CD4-positive, alpha-beta memory T cell (primary cell): ENCODE measurements at regions not wholly inside any gene's neighbourhood (a gene's known extent, or its start where the extent isn't known, plus 50 kb on each side); places are given as distances from the start of the nearest gene placed in this dataset.

Source experiments
- CTCF ChIA-PET: fragments of 350-600 bp; sonication (Branson Sonifier 250); formaldehyde crosslinking; loops from one replicate; lab custom pipeline; 2021; ENCODE audit warnings: inconsistent platforms; ENCODE audit not compliant: partially characterized antibody; lab: Charles Lee
- POLR2A ChIA-PET: fragments of 350-600 bp; sonication (Branson Sonifier 250); formaldehyde crosslinking; loops from one replicate; lab custom pipeline; 2021; ENCODE audit not compliant: partially characterized antibody; lab: Charles Lee
- DNase-seq, 5 donors: peaks; one replicate each; pipeline versions ENCODE4 v3.0.0 to v3.0.0-alpha.2; 2020 to 2022; ENCODE audit warnings: mixed read lengths in 1 of 5
- H3K27ac ChIP-seq: one replicate; pipeline ENCODE4 v1.7.0; 2013; ENCODE audit warnings: low read depth, low read length
- H3K27me3 ChIP-seq: 2 replicates; pipeline ENCODE4 v1.7.0; 2013; ENCODE audit warnings: mild to moderate bottlenecking, low read length, moderate library complexity; ENCODE audit not compliant: insufficient read depth
- H3K36me3 ChIP-seq: 2 replicates; pipeline ENCODE4 v1.7.0; 2013; ENCODE audit warnings: mild to moderate bottlenecking, low read length, moderate library complexity; ENCODE audit not compliant: insufficient read depth
- H3K4me1 ChIP-seq: 2 replicates; pipeline ENCODE4 v1.7.0; 2013; ENCODE audit warnings: mild to moderate bottlenecking, low read length, moderate library complexity; ENCODE audit not compliant: insufficient read depth
- H3K4me3 ChIP-seq, 2 donors: one replicate each; pipeline ENCODE4 v1.7.0; 2013; ENCODE audit warnings: low read length in 2 of 2, mild to moderate bottlenecking in 1 of 2
- H3K9me3 ChIP-seq, 2 donors: one replicate each; pipeline ENCODE4 v1.7.0; 2013; ENCODE audit warnings: low read length in 2 of 2, control low read depth in 1 of 2; ENCODE audit not compliant: control insufficient read depth in 1 of 2
- H3K27ac Mint-ChIP-seq, 7 donors: one replicate each; pipeline ENCODE4 v1.8.0; 2020 to 2021; ENCODE audit warnings: mixed read lengths in 7 of 7, mild to moderate bottlenecking in 6 of 7, inconsistent platforms in 3 of 7, moderate library complexity in 3 of 7
- H3K27me3 Mint-ChIP-seq, 2 donors: one replicate each; pipeline ENCODE4 v1.8.0; 2020 to 2021; ENCODE audit warnings: mixed read lengths in 2 of 2
- H3K36me3 Mint-ChIP-seq, 2 donors: one replicate each; pipeline ENCODE4 v1.8.0; 2020 to 2021; ENCODE audit warnings: mixed read lengths in 2 of 2, inconsistent platforms in 1 of 2, mild to moderate bottlenecking in 1 of 2
- H3K4me1 Mint-ChIP-seq, 4 donors: one replicate each; pipeline ENCODE4 v1.8.0; 2020 to 2021; ENCODE audit warnings: mixed read lengths in 4 of 4, mild to moderate bottlenecking in 1 of 4
- H3K4me3 Mint-ChIP-seq, 8 donors: one replicate each; pipeline ENCODE4 v1.8.0; 2020 to 2021; ENCODE audit warnings: mixed read lengths in 8 of 8, mild to moderate bottlenecking in 7 of 8, moderate library complexity in 6 of 8, inconsistent platforms in 3 of 8
- H3K9me3 Mint-ChIP-seq, 8 donors: one replicate each; pipeline ENCODE4 v1.8.0; 2020 to 2021; ENCODE audit warnings: mixed read lengths in 8 of 8, mild to moderate bottlenecking in 5 of 8, inconsistent platforms in 3 of 8, moderate library complexity in 1 of 8
- intact Hi-C: fragments of 100-400 bp; cut with micrococcal nuclease; formaldehyde crosslinking; loops from one replicate; pipeline ENCODE4 v1.15.1; 2023

- Mint-ChIP-seq H3K27ac (no peak overlapping the region), H3K9me3 (peaks cover 0 to 2% (median 0%) of the 10 kb centered on the region in 8 donors), H3K4me1 (no peaks in the 10 kb centered on the region), H3K4me3 (no peak overlapping the region), H3K36me3 (no peaks in the 10 kb centered on the region), H3K27me3 (peaks cover 1 to 3% of the 10 kb centered on the region in 2 donors)
- no peaks in the 10 kb centered on the region for H3K9me3 ChIP-seq
- H3K27me3 ChIP-seq = no peaks in the 10 kb centered on the region
- H3K4me1 ChIP-seq = no peaks in the 10 kb centered on the region
- no peak overlapping the region for H3K27ac ChIP-seq
- no peaks in the 10 kb centered on the region for H3K36me3 ChIP-seq
- ChIA-PET POLR2A (no interaction called here), CTCF (no interaction called here)
- intact Hi-C loops = no loop called here
- H3K4me3 ChIP-seq = no peak overlapping the region
- no peak for DNase-seq
Observed at GRCh38 chr4:128416921-128417320, 129.3 kb upstream of the PGRMC2 start.

DNA sequence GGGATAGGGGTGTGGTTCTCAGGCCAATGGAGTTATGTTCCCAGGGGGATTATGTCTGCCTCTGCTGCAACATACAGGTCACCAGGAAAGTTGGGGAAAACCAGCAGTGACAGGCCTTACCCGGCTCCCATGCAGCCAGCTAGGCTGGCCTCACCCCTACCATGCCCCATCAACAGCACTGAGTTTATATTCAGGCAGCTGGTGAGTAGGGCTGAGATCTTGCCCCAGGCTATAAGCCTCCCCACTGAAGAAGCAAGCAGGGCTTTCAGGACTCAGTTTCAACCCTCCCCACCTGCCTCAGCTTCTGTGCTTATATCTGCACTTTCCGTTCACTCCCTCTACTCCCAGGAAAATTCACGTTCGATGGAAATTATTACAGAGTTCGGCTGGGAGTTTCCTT lies 122.4 kb upstream of the PGRMC2 start:
- CTCF ChIA-PET = no interaction called here
- Histone ChIP-seq H3K27me3 (no peaks in the 10 kb centered on the region), H3K4me1 (no peaks in the 10 kb centered on the region), H3K36me3 (no peaks in the 10 kb centered on the region), H3K27ac (no peak overlapping the region), H3K9me3 (no peaks in the 10 kb centered on the region), H3K4me3 (no peak overlapping the region)
- Mint-ChIP-seq H3K27me3 (peaks cover 0 to 2% of the 10 kb centered on the region in 2 donors), H3K36me3 (peaks cover 0 to 10% of the 10 kb centered on the region in 2 donors), H3K4me3 (no peak overlapping the region), H3K9me3 (peaks cover 0 to 10% (median 3%) of the 10 kb centered on the region in 8 donors), H3K4me1 (no peaks in the 10 kb centered on the region), H3K27ac (no peak overlapping the region)
- no peak for DNase-seq
- POLR2A ChIA-PET = no interaction called here
- intact Hi-C loops = no loop called here

DNA sequence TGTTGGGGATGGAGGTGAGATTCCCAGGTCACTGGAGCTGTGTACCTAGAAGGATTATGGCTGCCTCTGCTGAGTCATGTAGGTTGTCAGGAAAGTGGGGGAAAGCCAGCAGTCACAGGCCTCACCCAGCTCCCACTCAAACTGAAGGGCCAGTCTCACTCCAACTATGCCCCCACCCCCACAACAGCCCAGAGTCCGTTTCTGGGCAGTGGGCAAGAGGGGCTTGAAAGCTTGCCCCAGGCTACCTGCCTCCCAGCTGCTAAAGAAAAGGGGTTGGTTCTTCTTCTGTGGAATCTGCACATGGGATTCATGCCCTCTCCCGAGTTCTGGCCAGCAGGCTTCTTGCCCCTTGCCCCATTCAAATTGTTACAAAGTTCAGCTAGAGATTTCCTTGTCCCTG lies 116.0 kb upstream of the PGRMC2 start:
- no peaks in the 10 kb centered on the region for H3K27me3 ChIP-seq
- intact Hi-C loops = no loop called here

GRCh38 chr4:128394778-128395177 lies 107.2 kb upstream of the PGRMC2 start:
- ChIA-PET CTCF (interaction anchor here (0.8 kb wide), 1 partner anchor 11 kb away, joined by 3 read pairs; no protein-coding TSS in a partner anchor), POLR2A (no interaction called here)
- no peak overlapping the region for H3K4me3 Mint-ChIP-seq
- no peak for DNase-seq
- H3K27ac Mint-ChIP-seq = no peak overlapping the region
- Histone ChIP-seq H3K36me3 (no peaks in the 10 kb centered on the region), H3K27ac (no peak overlapping the region), H3K4me3 (no peak overlapping the region), H3K9me3 (no peaks in the 10 kb centered on the region), H3K4me1 (no peaks in the 10 kb centered on the region), H3K27me3 (no peaks in the 10 kb centered on the region)
- no peaks in the 10 kb centered on the region for H3K4me1 Mint-ChIP-seq
- H3K27me3 Mint-ChIP-seq = no peaks in the 10 kb centered on the region
- H3K36me3 Mint-ChIP-seq = no peaks in the 10 kb centered on the region
- peaks cover 0 to 3% (median 0%) of the 10 kb centered on the region in 8 donors for H3K9me3 Mint-ChIP-seq
- intact Hi-C loops = no loop called here

More for the DNA sequence above, 116.0 kb upstream of the PGRMC2 start:
- no peak for DNase-seq
- H3K4me3 Mint-ChIP-seq = no peak overlapping the region
- ChIA-PET CTCF (no interaction called here), POLR2A (no interaction called here)
- Histone ChIP-seq H3K4me3 (no peak overlapping the region), H3K27ac (no peak overlapping the region), H3K36me3 (no peaks in the 10 kb centered on the region), H3K9me3 (no peaks in the 10 kb centered on the region), H3K4me1 (no peaks in the 10 kb centered on the region)
- H3K4me1 Mint-ChIP-seq = no peaks in the 10 kb centered on the region
- H3K9me3 Mint-ChIP-seq = peaks cover 0 to 18% (median 7%) of the 10 kb centered on the region in 8 donors
- no peaks in the 10 kb centered on the region for H3K27me3 Mint-ChIP-seq
- peaks cover 0 to 14% of the 10 kb centered on the region in 2 donors for H3K36me3 Mint-ChIP-seq
- H3K27ac Mint-ChIP-seq = no peak overlapping the region

GRCh38 chr4:128393101-128393704 lies 105.6 kb upstream of the PGRMC2 start:
- DNase-seq = no peak
- CTCF ChIA-PET = no interaction called here
- Histone ChIP-seq H3K9me3 (no peaks in the 10 kb centered on the region), H3K36me3 (no peaks in the 10 kb centered on the region), H3K4me3 (no peak overlapping the region), H3K27ac (no peak overlapping the region), H3K27me3 (no peaks in the 10 kb centered on the region), H3K4me1 (no peaks in the 10 kb centered on the region)
- POLR2A ChIA-PET = no interaction called here
- H3K27ac Mint-ChIP-seq = no peak overlapping the region
- H3K4me1 Mint-ChIP-seq = no peaks in the 10 kb centered on the region
- intact Hi-C loops = no loop called here
- peaks cover 0 to 3% (median 0%) of the 10 kb centered on the region in 8 donors for H3K9me3 Mint-ChIP-seq
- H3K4me3 Mint-ChIP-seq = no peak overlapping the region
- no peaks in the 10 kb centered on the region for H3K36me3 Mint-ChIP-seq
- no peaks in the 10 kb centered on the region for H3K27me3 Mint-ChIP-seq

GRCh38 chr4:128390475-128390996 lies 102.9 kb upstream of the PGRMC2 start:
- Histone ChIP-seq H3K4me3 (no peak overlapping the region), H3K27ac (no peak overlapping the region), H3K27me3 (no peaks in the 10 kb centered on the region), H3K36me3 (no peaks in the 10 kb centered on the region), H3K9me3 (no peaks in the 10 kb centered on the region), H3K4me1 (no peaks in the 10 kb centered on the region)
- no peak overlapping the region for H3K27ac Mint-ChIP-seq
- H3K27me3 Mint-ChIP-seq = no peaks in the 10 kb centered on the region
- no peaks in the 10 kb centered on the region for H3K36me3 Mint-ChIP-seq
- no peaks in the 10 kb centered on the region for H3K4me1 Mint-ChIP-seq
- CTCF ChIA-PET = interaction anchor here (1.8 kb wide), 1 partner anchor 10 kb away, joined by 4 read pairs; no protein-coding TSS in a partner anchor
- POLR2A ChIA-PET = no interaction called here
- peaks cover 0 to 2% (median 0%) of the 10 kb centered on the region in 8 donors for H3K9me3 Mint-ChIP-seq
- intact Hi-C loops = no loop called here
- no peak for DNase-seq
- no peak overlapping the region for H3K4me3 Mint-ChIP-seq

GRCh38 chr4:128388796-128389195 lies 101.2 kb upstream of the PGRMC2 start:
- H3K36me3 ChIP-seq = no peaks in the 10 kb centered on the region
- no peak for DNase-seq
- POLR2A ChIA-PET = no interaction called here
- Mint-ChIP-seq H3K27ac (no peak overlapping the region), H3K4me1 (no peaks in the 10 kb centered on the region), H3K4me3 (no peak overlapping the region), H3K9me3 (peaks cover 0 to 2% (median 0%) of the 10 kb centered on the region in 8 donors), H3K27me3 (no peaks in the 10 kb centered on the region), H3K36me3 (no peaks in the 10 kb centered on the region)
- no peaks in the 10 kb centered on the region for H3K9me3 ChIP-seq
- CTCF ChIA-PET = no interaction called here
- H3K4me1 ChIP-seq = no peaks in the 10 kb centered on the region
- no peak overlapping the region for H3K4me3 ChIP-seq
- no peaks in the 10 kb centered on the region for H3K27me3 ChIP-seq
- no peak overlapping the region for H3K27ac ChIP-seq
- intact Hi-C loops = no loop called here
